Thoracic aorta (tissue), 2 donors: ENCODE measurements at regions not wholly inside any gene's neighbourhood (a gene's known extent, or its start where the extent isn't known, plus 50 kb on each side); places are given as distances from the start of the nearest gene placed in this dataset.
"Not testable (repeated sequence)": the region's sequence is repeated elsewhere in the genome, so short reads cannot be mapped to it uniquely, and the experiment has no call there.

ENCODE experiments used
- ATAC-seq: fragments of 150-250 bp; one replicate; pipeline ENCODE4 v1.8.0; 2017; ENCODE audit warnings: low read depth; ENCODE audit not compliant: insufficient number of reproducible peaks, low FRiP score
- DNase-seq: peaks from one replicate; pipeline ENCODE4 v3.0.0-alpha.2; 2020; ENCODE audit warnings: low spot score
- H3K27ac ChIP-seq, 2 donors: fragments of 200-600 bp; sonication (generic); 1 replicate in 1 of 2; 2 replicates in 1 of 2; pipeline ENCODE4 v1.5.1; 2016; ENCODE audit warnings: mild to moderate bottlenecking in 2 of 2, moderate library complexity in 2 of 2
- H3K27me3 ChIP-seq: fragments of 200-600 bp; sonication (generic); replicated peaks from 2 replicates; pipeline ENCODE4 v1.6.0; 2016; ENCODE audit warnings: mild to moderate bottlenecking; ENCODE audit not compliant: insufficient read depth
- H3K36me3 ChIP-seq: fragments of 200-600 bp; sonication (generic); one replicate; pipeline ENCODE4 v1.5.1; 2016
- H3K4me1 ChIP-seq, 2 donors: fragments of 200-600 bp; sonication (generic); 1 replicate in 1 of 2; 2 replicates in 1 of 2; pipeline versions ENCODE4 v1.5.1 to v1.6.0; 2016; ENCODE audit warnings: low read depth in 2 of 2, mild to moderate bottlenecking in 1 of 2; ENCODE audit not compliant: control insufficient read depth in 1 of 2
- H3K4me3 ChIP-seq: fragments of 200-600 bp; sonication (generic); 2 replicates; pipeline ENCODE4 v1.5.1; 2016; ENCODE audit warnings: mild to moderate bottlenecking
- H3K9me3 ChIP-seq: fragments of 200-600 bp; sonication (generic); 2 replicates; pipeline ENCODE4 v1.5.1; 2016
- TF ChIP-seq, protein P1 (sequence below): fragments of 200-600 bp; sonication (generic); IDR thresholded peaks from one replicate; pipeline ENCODE4 v1.5.1; 2019; ENCODE audit warnings: antibody characterized with exemption

DNA sequence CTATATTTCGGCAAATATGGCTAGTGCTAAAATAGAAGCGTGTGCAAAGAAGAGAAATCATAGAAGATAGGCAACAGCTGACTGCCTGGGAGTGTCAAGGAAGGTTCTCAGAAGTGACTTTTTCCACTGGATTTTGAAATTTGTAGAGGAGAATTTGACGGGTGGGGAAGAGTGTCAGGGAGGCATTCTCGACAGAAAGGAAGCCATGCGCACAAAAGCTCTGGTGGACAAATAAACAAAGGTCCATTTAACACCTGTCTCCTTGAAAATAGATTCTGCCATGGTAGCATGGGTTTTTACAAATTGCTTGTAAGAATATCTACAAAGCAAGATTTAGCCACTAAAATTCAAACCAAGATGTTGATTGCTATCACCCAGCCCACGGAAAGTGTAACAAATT lies 1081.5 kb downstream of the GALC start:
- ATAC-seq (no peak), DNase-seq (no peak)
- H3K4me3 ChIP-seq: no peak overlapping the region
- no peak overlapping the region for H3K27ac ChIP-seq
- H3K36me3 ChIP-seq: no peaks in the 10 kb centered on the region
- no peaks in the 10 kb centered on the region for H3K4me1 ChIP-seq
- no peaks in the 10 kb centered on the region for H3K27me3 ChIP-seq
- no peaks in the 10 kb centered on the region for H3K9me3 ChIP-seq
- TF ChIP-seq, protein P1, sequence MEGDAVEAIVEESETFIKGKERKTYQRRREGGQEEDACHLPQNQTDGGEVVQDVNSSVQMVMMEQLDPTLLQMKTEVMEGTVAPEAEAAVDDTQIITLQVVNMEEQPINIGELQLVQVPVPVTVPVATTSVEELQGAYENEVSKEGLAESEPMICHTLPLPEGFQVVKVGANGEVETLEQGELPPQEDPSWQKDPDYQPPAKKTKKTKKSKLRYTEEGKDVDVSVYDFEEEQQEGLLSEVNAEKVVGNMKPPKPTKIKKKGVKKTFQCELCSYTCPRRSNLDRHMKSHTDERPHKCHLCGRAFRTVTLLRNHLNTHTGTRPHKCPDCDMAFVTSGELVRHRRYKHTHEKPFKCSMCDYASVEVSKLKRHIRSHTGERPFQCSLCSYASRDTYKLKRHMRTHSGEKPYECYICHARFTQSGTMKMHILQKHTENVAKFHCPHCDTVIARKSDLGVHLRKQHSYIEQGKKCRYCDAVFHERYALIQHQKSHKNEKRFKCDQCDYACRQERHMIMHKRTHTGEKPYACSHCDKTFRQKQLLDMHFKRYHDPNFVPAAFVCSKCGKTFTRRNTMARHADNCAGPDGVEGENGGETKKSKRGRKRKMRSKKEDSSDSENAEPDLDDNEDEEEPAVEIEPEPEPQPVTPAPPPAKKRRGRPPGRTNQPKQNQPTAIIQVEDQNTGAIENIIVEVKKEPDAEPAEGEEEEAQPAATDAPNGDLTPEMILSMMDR: no peak

DNA sequence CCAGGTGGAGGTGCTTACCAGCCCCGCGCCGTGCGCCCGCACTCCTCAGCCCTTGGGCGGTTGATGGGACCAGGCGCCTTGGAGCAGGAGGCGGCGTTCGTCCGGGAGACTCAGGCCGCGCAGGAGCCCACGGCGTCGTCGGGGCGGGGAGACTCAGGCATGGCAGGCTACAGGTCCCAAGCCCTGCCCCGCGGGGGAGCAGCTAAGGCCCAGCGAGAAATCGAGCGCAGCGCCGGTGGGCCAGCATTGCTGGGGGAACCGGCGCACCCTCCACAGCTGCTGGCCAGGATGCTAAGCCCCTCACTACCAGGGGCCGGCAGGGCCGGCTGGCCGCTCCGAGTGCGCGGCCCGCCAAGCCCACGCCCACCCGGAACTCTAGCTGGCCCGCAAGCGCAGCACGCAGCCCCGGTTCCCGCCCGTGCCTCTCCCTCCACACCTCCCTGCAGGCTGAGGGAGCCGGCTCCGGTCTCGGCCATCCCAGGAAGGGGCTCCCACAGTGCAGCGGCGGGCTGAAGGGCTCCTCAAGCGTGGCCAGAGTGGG lies 1087.5 kb downstream of the GALC start:
- not testable (repeated sequence) for H3K4me1 ChIP-seq, H3K36me3 ChIP-seq, H3K4me3 ChIP-seq, H3K27me3 ChIP-seq, H3K27ac ChIP-seq, H3K9me3 ChIP-seq, DNase-seq, ATAC-seq

DNA sequence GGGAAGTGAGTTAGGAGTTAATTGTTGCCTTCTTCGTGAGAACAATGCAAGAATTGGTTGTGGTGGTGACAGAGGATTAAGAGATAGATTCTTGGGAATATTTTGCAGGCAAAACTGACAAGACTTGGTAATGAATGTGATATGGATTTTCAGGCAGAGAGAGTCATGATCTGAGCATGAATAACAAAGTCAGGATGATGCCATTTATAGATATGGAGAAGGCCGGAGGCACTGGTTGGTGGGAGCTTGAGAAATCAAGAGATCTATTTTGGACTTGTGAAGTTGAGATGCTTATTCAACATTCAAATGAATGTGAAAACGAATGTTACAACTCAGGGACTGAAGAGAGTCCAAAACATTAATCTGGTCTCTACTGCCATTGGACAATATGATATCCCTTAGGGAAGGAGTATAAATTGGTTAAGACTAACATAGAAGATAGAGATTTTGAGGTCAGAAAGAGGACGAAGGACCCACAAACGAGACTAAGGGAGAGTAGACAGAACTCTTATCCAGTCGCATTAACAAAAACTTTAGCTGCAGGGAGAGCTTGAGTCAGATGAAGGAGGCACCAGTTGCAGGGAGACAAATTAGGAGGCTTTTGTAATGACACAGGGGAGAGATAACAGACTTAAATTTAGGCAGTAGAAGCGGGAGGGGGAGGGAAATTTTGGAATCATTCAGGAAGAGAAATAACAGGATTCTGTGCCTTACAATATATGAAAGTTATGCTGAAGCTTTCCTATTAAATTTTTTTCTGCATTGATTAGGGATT lies 1090.6 kb downstream of the GALC start:
- no peak for ATAC-seq
- no peak overlapping the region for H3K4me3 ChIP-seq
- H3K27me3 ChIP-seq: no peaks in the 10 kb centered on the region
- H3K36me3 ChIP-seq: no peaks in the 10 kb centered on the region
- TF ChIP-seq, protein P1: no peak
- H3K4me1 ChIP-seq: no peaks in the 10 kb centered on the region
- no peaks in the 10 kb centered on the region for H3K9me3 ChIP-seq
- no peak for DNase-seq
- H3K27ac ChIP-seq: no peak overlapping the region

DNA sequence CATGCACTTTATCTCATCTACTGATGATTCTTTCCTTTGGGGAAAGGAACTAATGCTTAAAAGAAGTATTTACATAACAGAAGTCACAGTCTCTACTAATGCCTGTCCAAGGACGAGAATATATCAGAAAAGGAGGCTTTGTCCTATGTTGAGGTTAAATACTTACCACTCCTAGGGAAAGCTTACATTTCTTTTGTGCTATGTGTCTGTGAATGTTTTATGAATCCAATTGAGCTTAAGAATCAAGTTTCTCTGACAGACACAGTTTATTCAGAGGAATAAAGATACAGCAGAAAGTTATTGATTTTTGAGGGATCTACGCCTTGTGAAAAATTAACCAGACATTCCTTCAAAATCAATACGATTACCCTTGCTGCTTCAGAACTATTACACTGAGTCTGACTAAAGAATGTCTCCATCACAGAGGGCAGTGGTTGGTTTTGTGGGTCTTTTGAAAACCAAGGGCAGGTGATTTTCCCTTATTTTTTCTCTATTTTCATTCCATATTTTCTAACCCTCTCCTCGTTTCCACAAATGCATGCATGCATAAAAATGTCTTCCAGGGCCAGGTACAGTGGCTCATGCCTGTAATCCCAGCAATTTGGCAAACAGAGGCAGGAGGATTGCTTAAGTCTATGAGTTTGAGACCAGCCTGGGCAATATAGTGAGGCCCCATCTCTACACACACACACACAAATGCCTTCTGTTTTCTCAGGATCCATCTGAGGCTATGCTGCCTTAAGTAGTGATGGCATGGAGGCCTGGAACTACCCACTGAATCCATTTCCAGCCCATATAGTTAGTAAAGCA lies 1095.1 kb downstream of the GALC start:
- no peaks in the 10 kb centered on the region for H3K4me1 ChIP-seq
- no peaks in the 10 kb centered on the region for H3K9me3 ChIP-seq
- TF ChIP-seq, protein P1: no peak
- DNase-seq (no peak), ATAC-seq (no peak)
- no peak overlapping the region for H3K27ac ChIP-seq
- H3K36me3 ChIP-seq: no peaks in the 10 kb centered on the region
- H3K4me3 ChIP-seq: no peak overlapping the region
- no peaks in the 10 kb centered on the region for H3K27me3 ChIP-seq

DNA sequence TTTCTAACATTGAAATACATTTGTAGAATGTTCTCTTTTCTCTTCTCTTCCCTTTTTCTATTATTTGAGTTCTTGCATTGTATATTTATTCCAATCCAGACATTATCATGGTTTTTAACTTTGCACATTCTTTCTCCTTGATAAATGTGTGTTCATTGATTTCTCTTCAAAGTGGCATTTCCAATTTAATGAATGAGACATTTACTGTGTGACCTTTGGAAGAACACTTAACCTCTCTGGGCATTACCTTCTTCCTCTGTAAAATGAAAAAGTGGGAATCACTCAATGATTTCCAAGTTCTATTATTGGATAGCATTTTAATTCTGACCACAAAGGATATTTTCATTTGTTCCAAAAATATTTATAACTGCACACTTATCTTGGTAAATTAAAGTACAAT lies 1095.8 kb downstream of the GALC start:
- no peaks in the 10 kb centered on the region for H3K4me1 ChIP-seq

More for the DNA sequence above, 1095.8 kb downstream of the GALC start:
- Histone ChIP-seq H3K4me3 (no peak overlapping the region), H3K9me3 (no peaks in the 10 kb centered on the region), H3K27me3 (no peaks in the 10 kb centered on the region), H3K36me3 (no peaks in the 10 kb centered on the region), H3K27ac (no peak overlapping the region)
- TF ChIP-seq, protein P1: no peak
- DNase-seq: no peak
- no peak for ATAC-seq
